IgD-negative memory B cell (primary cell): ENCODE measurements at regions not wholly inside any gene's neighbourhood (a gene's known extent, or its start where the extent isn't known, plus 50 kb on each side); places are given as distances from the start of the nearest gene placed in this dataset.

Experiments used
- H3K27ac Mint-ChIP-seq, 3 donors: one replicate each; pipeline ENCODE4 v1.8.0; 2020 to 2022; ENCODE audit warnings: mild to moderate bottlenecking in 3 of 3, mixed read lengths in 3 of 3, moderate library complexity in 1 of 3
- H3K27me3 Mint-ChIP-seq: one replicate; pipeline ENCODE4 v1.8.0; 2021; ENCODE audit warnings: mixed read lengths
- H3K36me3 Mint-ChIP-seq: one replicate; pipeline ENCODE4 v1.8.0; 2020; ENCODE audit warnings: mild to moderate bottlenecking, mixed read lengths
- H3K4me1 Mint-ChIP-seq, 3 donors: one replicate each; pipeline ENCODE4 v1.8.0; 2020 to 2022; ENCODE audit warnings: mixed read lengths in 3 of 3, mild to moderate bottlenecking in 1 of 3
- H3K4me3 Mint-ChIP-seq, 4 donors: one replicate each; pipeline ENCODE4 v1.8.0; 2020 to 2022; ENCODE audit warnings: mild to moderate bottlenecking in 4 of 4, mixed read lengths in 4 of 4, moderate library complexity in 3 of 4
- H3K9me3 Mint-ChIP-seq, 3 donors: one replicate each; pipeline ENCODE4 v1.8.0; 2020 to 2021; ENCODE audit warnings: mixed read lengths in 3 of 3, mild to moderate bottlenecking in 1 of 3

DNA sequence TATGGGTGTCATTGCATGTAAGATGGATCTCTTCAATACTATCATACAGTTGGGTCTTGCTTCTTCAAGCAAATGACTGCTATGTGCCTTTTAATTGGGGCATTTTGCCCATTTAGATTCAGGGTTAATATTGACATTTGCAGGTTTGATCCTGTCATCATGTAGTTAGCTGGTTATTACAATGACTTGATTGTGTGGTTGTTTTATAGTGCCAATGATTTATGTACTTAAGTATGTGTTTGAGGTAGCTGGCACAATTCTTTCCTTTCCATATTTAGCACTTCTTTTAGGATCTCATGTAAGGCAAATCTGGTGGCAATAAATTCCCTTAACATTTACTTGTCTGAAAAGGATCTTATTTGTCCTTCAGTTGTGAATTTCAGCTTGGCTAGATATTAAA, 267.5 kb downstream of the VGLL3 start:
- H3K27me3 Mint-ChIP-seq: no peaks in the 10 kb centered on the region

DNA sequence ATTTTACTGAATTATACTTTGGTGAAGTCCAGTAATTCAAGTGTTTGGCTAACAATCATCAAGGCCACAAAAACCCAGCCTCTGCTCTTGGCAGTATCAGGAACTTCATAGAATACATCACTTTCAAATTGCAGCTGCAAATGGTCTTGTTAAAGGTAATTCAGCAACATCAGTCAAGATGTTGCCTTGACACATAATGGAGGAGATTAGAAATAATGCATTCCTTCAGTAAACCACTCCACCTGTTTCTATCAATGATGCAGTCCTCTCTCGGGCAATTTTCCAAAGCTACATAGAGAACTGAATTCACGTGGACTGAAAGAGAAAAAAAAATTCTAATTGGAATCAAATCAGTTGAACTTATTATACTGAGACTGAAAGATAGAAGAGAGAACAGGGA, 279.3 kb downstream of the VGLL3 start:
- H3K4me3 Mint-ChIP-seq: no peak overlapping the region
- H3K36me3 Mint-ChIP-seq: peaks cover 1% of the 10 kb centered on the region
- H3K9me3 Mint-ChIP-seq: peaks cover 1 to 6% (median 4%) of the 10 kb centered on the region in 3 donors
- H3K27ac Mint-ChIP-seq: no peak overlapping the region
- H3K4me1 Mint-ChIP-seq: no peaks in the 10 kb centered on the region
- H3K27me3 Mint-ChIP-seq: no peaks in the 10 kb centered on the region

More for the DNA sequence above, 267.5 kb downstream of the VGLL3 start:
- H3K4me3 Mint-ChIP-seq: no peak overlapping the region
- no peak overlapping the region for H3K27ac Mint-ChIP-seq
- H3K9me3 Mint-ChIP-seq: peaks cover 2 to 5% (median 2%) of the 10 kb centered on the region in 3 donors
- no peaks in the 10 kb centered on the region for H3K36me3 Mint-ChIP-seq
- H3K4me1 Mint-ChIP-seq: no peaks in the 10 kb centered on the region

DNA sequence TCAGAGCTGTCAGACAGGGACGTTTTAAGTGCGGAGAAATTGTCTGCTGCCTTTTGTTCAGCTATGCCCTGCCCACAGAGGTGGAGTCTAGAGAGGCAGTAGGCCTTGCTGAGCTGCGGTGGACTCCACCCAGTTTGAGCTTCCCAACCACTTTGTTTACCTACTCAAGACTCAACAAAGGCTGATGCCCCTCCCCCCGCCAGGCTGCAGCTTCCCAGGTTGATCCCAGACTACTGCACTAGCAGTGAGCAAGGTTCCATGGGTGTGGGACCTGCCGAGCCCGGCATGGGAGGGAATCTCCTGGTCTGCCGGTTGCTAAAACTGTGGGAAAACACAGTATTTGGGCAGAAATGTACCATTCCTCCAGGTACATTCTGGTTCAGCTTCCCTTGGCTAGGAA, 282.1 kb downstream of the VGLL3 start:
- H3K27me3 Mint-ChIP-seq: no peaks in the 10 kb centered on the region
- H3K9me3 Mint-ChIP-seq: peaks cover 0 to 5% (median 2%) of the 10 kb centered on the region in 3 donors
- H3K4me3 Mint-ChIP-seq: no peak overlapping the region
- H3K36me3 Mint-ChIP-seq: peaks cover under 1% of the 10 kb centered on the region
- H3K4me1 Mint-ChIP-seq: no peaks in the 10 kb centered on the region
- no peak overlapping the region for H3K27ac Mint-ChIP-seq

DNA sequence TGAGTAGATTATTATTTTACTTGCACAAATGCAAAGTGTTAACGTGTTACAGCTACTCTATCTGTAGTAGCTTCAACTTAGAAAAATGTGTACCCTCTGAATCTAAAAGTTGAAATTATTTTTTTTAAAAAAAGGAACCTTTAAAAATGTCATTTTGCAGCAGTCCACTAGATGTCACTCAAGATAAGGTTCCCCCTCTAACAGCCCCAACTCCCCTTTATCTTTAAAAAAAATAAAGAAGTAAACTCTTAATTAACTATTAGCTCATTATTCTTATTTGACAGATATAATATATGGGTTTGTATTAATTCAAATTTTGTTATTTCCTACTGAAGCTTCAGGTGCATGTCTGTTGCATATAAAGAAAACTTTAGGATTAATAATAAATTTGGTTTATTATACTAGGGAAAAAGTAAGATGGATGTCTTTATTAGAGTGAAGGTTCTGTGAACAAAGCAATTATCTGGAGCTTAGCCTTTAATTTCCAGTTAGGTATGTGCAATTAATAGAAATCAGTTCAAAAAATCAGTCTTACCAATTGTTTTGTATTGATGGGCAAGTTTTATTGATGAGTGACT, 288.5 kb downstream of the VGLL3 start:
- no peaks in the 10 kb centered on the region for H3K36me3 Mint-ChIP-seq
- no peak overlapping the region for H3K4me3 Mint-ChIP-seq
- no peaks in the 10 kb centered on the region for H3K4me1 Mint-ChIP-seq
- H3K27me3 Mint-ChIP-seq: no peaks in the 10 kb centered on the region
- H3K27ac Mint-ChIP-seq: no peak overlapping the region
- H3K9me3 Mint-ChIP-seq: peaks cover 0 to 5% (median 2%) of the 10 kb centered on the region in 3 donors

DNA sequence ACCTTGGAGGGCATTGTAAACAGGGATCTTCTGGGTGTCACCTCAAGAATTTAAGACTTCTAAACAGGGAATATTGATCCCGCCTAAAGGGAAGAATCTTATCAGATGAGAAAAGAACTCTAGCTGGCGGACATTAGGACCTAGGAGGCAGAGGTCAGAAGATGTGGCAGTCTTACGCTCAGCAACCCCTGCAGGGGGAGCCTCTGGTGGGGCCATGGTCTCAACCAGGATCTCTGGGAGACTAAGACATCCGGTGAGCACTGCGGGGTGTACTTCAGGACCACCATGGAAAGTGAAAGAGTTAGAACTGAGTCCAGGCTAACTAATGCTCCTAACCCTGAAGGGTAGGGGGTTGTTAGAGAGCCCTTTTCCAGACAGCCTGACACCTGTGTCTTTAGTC, 295.2 kb downstream of the VGLL3 start:
- H3K4me3 Mint-ChIP-seq: no peak overlapping the region
- H3K27me3 Mint-ChIP-seq: no peaks in the 10 kb centered on the region
- H3K4me1 Mint-ChIP-seq: no peaks in the 10 kb centered on the region
- no peaks in the 10 kb centered on the region for H3K36me3 Mint-ChIP-seq
- no peak overlapping the region for H3K27ac Mint-ChIP-seq
- peaks cover 0 to 2% (median 0%) of the 10 kb centered on the region in 3 donors for H3K9me3 Mint-ChIP-seq

DNA sequence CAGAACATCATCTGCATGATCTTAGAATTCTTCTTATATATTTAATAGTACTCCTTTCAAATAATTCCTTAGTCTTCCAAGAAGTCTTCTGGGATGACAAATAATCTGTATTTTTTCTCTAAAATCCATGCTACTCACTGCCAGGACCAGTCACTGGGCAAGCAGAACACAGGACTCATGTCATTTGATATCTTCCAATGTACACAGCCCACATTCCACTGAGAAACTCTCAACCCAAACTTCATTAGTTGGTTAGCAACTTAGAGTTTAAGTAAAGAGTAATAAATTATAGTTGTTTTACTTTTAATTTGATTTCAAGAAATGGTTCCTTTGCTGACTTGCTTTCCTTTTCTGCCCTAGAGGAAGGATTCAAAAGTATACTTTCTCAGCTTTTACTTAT, 317.0 kb downstream of the VGLL3 start:
- Mint-ChIP-seq H3K4me1 (no peaks in the 10 kb centered on the region), H3K9me3 (peaks cover 0 to 19% (median 2%) of the 10 kb centered on the region in 3 donors), H3K27me3 (no peaks in the 10 kb centered on the region), H3K27ac (no peak overlapping the region), H3K36me3 (peaks cover 1% of the 10 kb centered on the region), H3K4me3 (no peak overlapping the region)

DNA sequence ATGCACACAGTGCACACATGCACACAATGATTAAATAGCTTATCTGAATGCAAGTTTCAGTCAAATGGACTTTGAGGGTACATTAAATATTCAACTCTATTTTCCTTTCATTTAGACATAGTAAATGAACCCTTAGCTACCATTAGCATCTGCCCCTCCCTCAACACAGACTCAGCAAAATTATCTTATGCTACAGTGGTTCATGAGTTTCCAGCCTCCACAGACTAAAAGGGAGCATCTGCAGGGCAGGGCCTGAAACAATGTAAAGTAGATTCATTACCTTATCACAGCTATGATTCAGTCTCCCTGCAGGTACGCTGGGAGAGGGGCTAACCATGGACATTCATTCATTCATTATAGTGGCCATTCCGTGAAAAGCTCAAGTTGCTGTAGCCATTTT, 329.1 kb downstream of the VGLL3 start:
- Mint-ChIP-seq H3K36me3 (peaks cover 2% of the 10 kb centered on the region), H3K9me3 (peaks cover 0 to 7% (median 4%) of the 10 kb centered on the region in 3 donors), H3K4me1 (no peaks in the 10 kb centered on the region), H3K27ac (no peak overlapping the region), H3K27me3 (no peaks in the 10 kb centered on the region), H3K4me3 (no peak overlapping the region)

DNA sequence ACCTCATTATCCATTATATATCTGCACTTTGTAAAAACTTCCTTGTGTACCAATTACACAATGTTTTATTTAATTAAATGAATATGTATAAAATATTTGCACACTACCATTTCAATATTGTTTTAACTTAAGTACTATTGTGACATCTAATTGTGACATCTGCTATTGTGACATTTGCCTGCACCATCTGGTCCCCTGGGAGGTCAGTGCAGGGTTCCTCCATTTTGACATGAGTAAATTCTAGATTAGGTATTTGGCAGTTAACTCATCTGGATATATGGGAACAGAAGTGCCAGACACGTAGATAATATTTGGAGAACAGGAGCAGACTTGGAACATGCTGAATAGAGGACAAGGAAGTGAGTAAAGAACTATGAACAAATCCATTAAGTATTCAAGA, 332.1 kb downstream of the VGLL3 start:
- Mint-ChIP-seq H3K9me3 (peaks cover 0 to 4% (median 0%) of the 10 kb centered on the region in 3 donors), H3K27ac (no peak overlapping the region), H3K4me3 (no peak overlapping the region), H3K4me1 (no peaks in the 10 kb centered on the region), H3K27me3 (no peaks in the 10 kb centered on the region), H3K36me3 (no peaks in the 10 kb centered on the region)

DNA sequence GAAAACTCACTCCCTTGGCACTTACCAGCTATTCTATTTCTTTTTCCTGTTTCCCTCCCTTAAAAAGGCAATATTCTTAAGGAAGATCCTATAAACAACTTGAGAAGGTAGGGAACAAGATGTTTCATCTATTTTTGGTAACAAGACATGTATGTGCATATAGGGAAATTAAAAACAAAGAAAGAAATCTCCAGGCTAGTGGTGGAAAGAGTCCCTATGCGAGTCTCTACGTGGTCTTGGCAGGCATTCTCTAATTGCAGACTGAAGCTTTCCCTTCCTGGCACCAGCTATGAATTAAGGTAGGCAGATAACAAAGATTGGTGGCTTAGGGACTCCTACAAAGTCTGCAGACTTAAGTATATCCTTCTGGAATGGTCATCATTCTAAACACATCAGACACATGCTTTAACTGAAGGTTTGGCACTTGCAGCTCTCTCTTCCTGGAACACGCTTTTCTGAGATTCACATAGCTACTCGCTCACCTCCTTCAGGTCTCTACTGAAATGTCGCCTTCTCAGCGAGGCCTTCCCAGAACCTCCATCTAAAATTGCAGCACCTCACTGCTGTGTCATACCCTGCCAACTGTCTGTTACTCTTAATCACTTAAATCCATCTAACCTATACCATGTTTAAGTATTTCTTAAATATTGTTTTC, 336.0 kb downstream of the VGLL3 start:
- no peaks in the 10 kb centered on the region for H3K36me3 Mint-ChIP-seq
- H3K4me1 Mint-ChIP-seq: no peaks in the 10 kb centered on the region
- no peaks in the 10 kb centered on the region for H3K27me3 Mint-ChIP-seq
- H3K4me3 Mint-ChIP-seq: no peak overlapping the region
- H3K27ac Mint-ChIP-seq: no peak overlapping the region
- H3K9me3 Mint-ChIP-seq: no peaks in the 10 kb centered on the region

DNA sequence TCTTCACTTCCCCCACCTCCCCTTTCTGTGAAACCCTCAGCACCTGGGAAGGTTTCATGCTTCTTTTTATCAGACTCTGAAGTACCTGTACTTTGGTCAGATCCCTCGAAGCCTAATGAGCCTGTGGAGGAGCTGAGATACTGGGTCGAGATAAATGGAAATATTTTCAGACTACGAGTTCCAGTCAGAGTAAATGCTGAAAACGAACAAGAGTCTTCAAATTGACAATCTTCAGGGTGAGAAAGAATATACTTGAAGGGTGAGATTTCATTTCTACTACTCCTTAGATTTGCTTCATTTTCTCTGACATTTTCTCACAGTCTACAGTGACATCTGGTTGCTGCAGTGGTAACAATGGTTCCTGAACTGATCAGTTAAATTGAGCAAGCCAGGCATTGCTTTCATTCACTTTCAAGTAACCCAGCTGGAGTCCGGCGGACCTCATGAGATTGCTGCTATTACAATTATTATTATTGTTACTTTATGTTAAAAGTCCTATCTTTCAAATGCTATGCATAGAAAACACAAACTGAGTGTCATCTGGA, 337.2 kb downstream of the VGLL3 start:
- Mint-ChIP-seq H3K36me3 (no peaks in the 10 kb centered on the region), H3K4me3 (no peak overlapping the region), H3K27ac (no peak overlapping the region), H3K27me3 (no peaks in the 10 kb centered on the region), H3K9me3 (no peaks in the 10 kb centered on the region), H3K4me1 (no peaks in the 10 kb centered on the region)

DNA sequence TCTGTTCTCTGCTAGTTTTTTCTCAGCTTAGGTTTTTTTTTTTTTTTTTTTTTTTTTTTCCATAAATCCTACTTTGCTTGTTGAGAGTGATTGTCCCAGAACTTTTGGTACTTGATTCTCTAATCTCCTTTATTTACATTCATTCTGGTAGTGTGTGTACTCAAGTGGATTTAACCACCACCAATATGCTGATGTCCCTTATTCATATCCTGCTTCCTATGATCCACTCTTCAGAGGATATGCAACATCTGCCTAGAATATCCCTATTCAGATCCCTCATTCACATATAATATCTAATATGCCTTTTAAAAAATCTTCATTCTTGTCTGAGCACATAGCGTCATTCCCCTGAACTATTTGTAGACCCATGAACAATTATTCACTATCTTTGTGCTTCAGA, 342.9 kb downstream of the VGLL3 start:
- Mint-ChIP-seq H3K27ac (no peak overlapping the region), H3K9me3 (peaks cover 0 to 11% (median 2%) of the 10 kb centered on the region in 3 donors), H3K27me3 (no peaks in the 10 kb centered on the region), H3K4me3 (no peak overlapping the region), H3K36me3 (no peaks in the 10 kb centered on the region), H3K4me1 (no peaks in the 10 kb centered on the region)

DNA sequence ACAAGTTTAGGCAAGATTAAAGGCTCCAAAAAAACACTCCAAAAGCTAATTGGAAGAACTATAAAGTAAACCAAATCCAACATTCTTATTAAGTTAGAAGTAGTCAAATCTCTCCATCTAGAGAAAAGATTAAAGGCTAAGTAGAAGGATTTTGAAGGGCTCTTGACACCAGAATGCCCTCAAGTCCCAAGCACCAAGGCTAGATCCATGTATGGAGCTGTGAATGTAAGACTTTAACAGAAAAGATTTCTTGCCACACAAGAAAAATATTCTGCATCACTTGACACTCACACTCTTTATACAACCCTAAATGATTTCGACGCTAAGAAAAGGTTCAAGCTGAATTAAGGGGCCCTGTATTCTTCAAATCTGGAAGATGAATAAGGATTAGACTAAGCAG, 345.2 kb downstream of the VGLL3 start:
- Mint-ChIP-seq H3K4me3 (no peak overlapping the region), H3K9me3 (peaks cover 0 to 11% (median 2%) of the 10 kb centered on the region in 3 donors), H3K27me3 (no peaks in the 10 kb centered on the region), H3K4me1 (no peaks in the 10 kb centered on the region), H3K36me3 (no peaks in the 10 kb centered on the region), H3K27ac (no peak overlapping the region)

DNA sequence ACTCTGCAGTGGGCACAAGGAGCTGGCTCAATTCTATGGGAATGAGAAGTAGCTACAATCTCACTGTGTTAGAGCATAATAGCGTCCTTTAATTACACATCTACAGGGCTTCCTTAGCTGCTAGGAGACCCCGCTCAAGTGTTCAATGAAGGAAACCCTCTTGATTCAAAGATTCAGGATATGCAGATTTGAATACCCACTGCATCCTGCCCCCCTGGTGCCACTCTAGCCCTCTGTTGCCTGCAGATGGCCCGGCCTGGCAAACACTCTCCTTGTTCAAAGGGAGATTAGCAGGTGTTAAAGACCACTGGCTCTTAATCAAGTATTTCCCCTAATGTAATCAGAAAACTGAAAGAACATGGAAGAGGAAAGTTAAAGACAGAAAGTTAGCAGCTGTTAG, 356.6 kb downstream of the VGLL3 start:
- no peaks in the 10 kb centered on the region for H3K27me3 Mint-ChIP-seq

DNA sequence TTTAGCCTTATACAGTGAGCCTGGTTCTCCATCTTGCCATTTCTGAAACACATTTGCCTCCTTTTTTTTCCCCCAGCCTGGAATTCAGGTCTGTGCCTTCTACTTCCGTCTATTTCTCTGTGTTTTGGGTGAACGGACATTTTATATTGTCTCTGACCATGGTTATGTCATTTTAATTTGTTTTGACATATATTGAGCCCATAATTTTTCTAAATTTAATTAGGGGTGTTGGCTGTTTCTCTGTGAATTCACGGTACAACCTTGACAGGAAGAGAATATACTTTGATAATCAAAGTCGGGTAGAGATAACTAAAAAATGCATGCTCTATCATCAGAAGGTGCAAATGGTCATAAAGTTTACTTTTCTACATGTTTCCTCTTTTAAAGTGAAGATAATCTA, 361.4 kb downstream of the VGLL3 start:
- H3K27ac Mint-ChIP-seq: no peak overlapping the region
- H3K36me3 Mint-ChIP-seq: no peaks in the 10 kb centered on the region
- no peak overlapping the region for H3K4me3 Mint-ChIP-seq
- H3K27me3 Mint-ChIP-seq: no peaks in the 10 kb centered on the region
- H3K9me3 Mint-ChIP-seq: peaks cover 0 to 7% (median 0%) of the 10 kb centered on the region in 3 donors
- no peaks in the 10 kb centered on the region for H3K4me1 Mint-ChIP-seq

More for the DNA sequence above, 356.6 kb downstream of the VGLL3 start:
- H3K9me3 Mint-ChIP-seq: peaks cover 0 to 16% (median 3%) of the 10 kb centered on the region in 3 donors
- H3K36me3 Mint-ChIP-seq: no peaks in the 10 kb centered on the region
- no peaks in the 10 kb centered on the region for H3K4me1 Mint-ChIP-seq
- H3K27ac Mint-ChIP-seq: no peak overlapping the region
- no peak overlapping the region for H3K4me3 Mint-ChIP-seq

DNA sequence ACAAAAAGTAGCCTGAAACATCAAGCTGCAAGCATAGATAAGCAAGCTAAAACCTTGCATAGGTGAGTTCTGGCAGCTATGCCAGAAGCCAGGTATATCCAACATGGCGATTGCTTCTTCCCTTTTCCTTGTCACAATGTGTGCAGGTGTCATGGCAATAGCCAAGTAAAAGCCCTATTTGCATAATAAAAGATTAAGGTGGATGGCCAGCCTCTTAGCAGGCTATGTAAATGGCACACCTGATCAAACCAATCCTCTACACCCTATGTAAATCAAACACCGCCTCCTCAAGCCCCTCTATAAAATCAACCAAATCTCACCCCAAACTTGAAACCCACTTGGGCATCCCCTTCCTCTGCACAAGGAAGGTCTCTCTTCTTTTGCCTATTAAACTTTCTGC, 366.8 kb downstream of the VGLL3 start:
- Mint-ChIP-seq H3K9me3 (peaks cover 0 to 9% (median 1%) of the 10 kb centered on the region in 3 donors), H3K27ac (no peak overlapping the region), H3K27me3 (no peaks in the 10 kb centered on the region), H3K36me3 (no peaks in the 10 kb centered on the region), H3K4me1 (no peaks in the 10 kb centered on the region), H3K4me3 (no peak overlapping the region)

DNA sequence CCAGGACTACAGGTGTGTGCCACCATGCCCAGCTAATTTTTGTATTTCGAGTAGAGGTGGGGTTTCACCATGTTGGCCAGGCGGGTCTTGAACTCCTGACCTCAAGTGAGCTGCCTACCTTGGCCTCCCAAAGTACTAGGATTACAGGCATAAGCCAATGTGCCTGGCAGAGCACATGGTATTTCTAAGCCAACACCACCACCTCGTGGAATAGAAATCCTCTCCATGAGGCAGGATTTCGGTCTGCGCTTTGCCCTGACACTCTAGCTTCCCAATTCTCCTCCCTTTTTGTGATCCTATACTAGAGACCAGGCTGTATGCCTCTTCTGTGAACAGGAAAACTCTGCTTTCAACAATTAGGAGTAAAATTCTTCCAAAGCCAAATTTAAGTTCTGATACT, 372.2 kb downstream of the VGLL3 start:
- H3K9me3 Mint-ChIP-seq: peaks cover 5 to 17% (median 7%) of the 10 kb centered on the region in 3 donors
- no peaks in the 10 kb centered on the region for H3K27me3 Mint-ChIP-seq
- H3K27ac Mint-ChIP-seq: no peak overlapping the region
- H3K36me3 Mint-ChIP-seq: peaks cover 1% of the 10 kb centered on the region
- no peak overlapping the region for H3K4me3 Mint-ChIP-seq
- no peaks in the 10 kb centered on the region for H3K4me1 Mint-ChIP-seq
